Transverse colon (tissue), 4 donors: ENCODE measurements at regions not wholly inside any gene's neighbourhood (a gene's known extent, or its start where the extent isn't known, plus 50 kb on each side); places are given as distances from the start of the nearest gene placed in this dataset.
"Not testable (repeated sequence)": the region's sequence is repeated elsewhere in the genome, so short reads cannot be mapped to it uniquely, and the experiment has no call there.

ENCODE experiments used
- CTCF ChIP-seq, 5 experiments: fragments of 200-600 bp in 3 of 5; fragments of 450-650 bp in 2 of 5; sonication (generic) in 3 of 5; IDR thresholded peaks; 1 replicate in 2 of 5; 2 replicates in 3 of 5; pipeline ENCODE4 v1.5.1; 2016 to 2017; ENCODE audit warnings: antibody characterized with exemption in 5 of 5, inconsistent platforms in 3 of 5, mild to moderate bottlenecking in 2 of 5, moderate library complexity in 1 of 5
- EP300 ChIP-seq: sonication (generic); formaldehyde crosslinking; IDR thresholded peaks from one replicate; pipeline ENCODE4 v1.6.1; 2017; ENCODE audit warnings: antibody characterized with exemption, low read depth
- POLR2A ChIP-seq: fragments of 450-650 bp; IDR thresholded peaks from one replicate; pipeline ENCODE4 v1.6.1; 2016; ENCODE audit warnings: antibody characterized with exemption, mild to moderate bottlenecking, moderate library complexity
- POLR2AphosphoS5 ChIP-seq, 3 donors: sonication (generic); formaldehyde crosslinking; IDR thresholded peaks; one replicate each; pipeline ENCODE4 v1.6.1; 2016; ENCODE audit warnings: antibody characterized with exemption in 3 of 3

GRCh38 chr21:5115646-5116343 lies 5405.6 kb upstream of the TPTE start:
- not testable (repeated sequence) for TF ChIP-seq POLR2AphosphoS5 (IDR thresholded peaks at IDR 0.05); EP300; POLR2A; CTCF (IDR thresholded peaks at IDR 0.05)
